H1 (cell line): ENCODE measurements at regions not wholly inside any gene's neighbourhood (a gene's known extent, or its start where the extent isn't known, plus 50 kb on each side); places are given as distances from the start of the nearest gene placed in this dataset.

Experiments
- CBX8 ChIP-seq: fragments of 300-800, 300-1000 bp; sonication (generic); IDR thresholded peaks from 2 replicates; pipeline ENCODE4 v1.7.1; 2016; ENCODE audit warnings: low read depth, low read length, borderline replicate concordance
- EZH2 ChIP-seq: fragments of 200-600 bp; sonication (generic); IDR thresholded peaks from 2 replicates; pipeline ENCODE4 v1.7.1; 2012; ENCODE audit warnings: low read depth, mild to moderate bottlenecking, moderate library complexity, low read length, inconsistent platforms; ENCODE audit not compliant: severe bottlenecking
- HDAC2 ChIP-seq, 2 experiments: fragments of 300-600 bp in 1 of 2; sonication (generic) in 1 of 2; IDR thresholded peaks; 2 replicates each; pipeline ENCODE4 v1.6.1; 2011 to 2012; ENCODE audit warnings: low read depth in 2 of 2, low read length in 2 of 2, mild to moderate bottlenecking in 2 of 2, moderate library complexity in 2 of 2, borderline replicate concordance in 1 of 2, inconsistent platforms in 1 of 2
- POLR2A ChIP-seq, 2 experiments: IDR thresholded peaks; 1 replicate in 1 of 2; 2 replicates in 1 of 2; pipeline ENCODE4 v1.6.1; 2011; ENCODE audit warnings: low read depth in 2 of 2, low read length in 2 of 2, mild to moderate bottlenecking in 2 of 2; ENCODE audit errors: control extremely low read depth in 1 of 2
- RAD21 ChIP-seq, 2 experiments: IDR thresholded peaks in 1 of 2; conservative IDR thresholded peaks in 1 of 2; 2 replicates each; pipeline ENCODE4 v1.6.1; 2011; ENCODE audit warnings: low read depth in 2 of 2, low read length in 2 of 2, improper control_type of control experiment in 1 of 2, inconsistent platforms in 1 of 2, mild to moderate bottlenecking in 1 of 2, moderate library complexity in 1 of 2
- TF ChIP-seq, protein P1 (sequence below): fragments of 300-600 bp; sonication (generic); IDR thresholded peaks from 2 replicates; pipeline ENCODE4 v1.7.1; 2012; ENCODE audit warnings: low read length, moderate library complexity, mild to moderate bottlenecking, inconsistent platforms; ENCODE audit not compliant: insufficient replicate concordance
- TF ChIP-seq, protein P2 (sequence below): IDR thresholded peaks from 2 replicates; pipeline ENCODE4 v1.6.1; 2012; ENCODE audit warnings: low read length, inconsistent platforms
- TF ChIP-seq, protein P3 (sequence below): IDR thresholded peaks from 2 replicates; pipeline ENCODE4 v1.6.1; 2011; ENCODE audit warnings: low read depth, mild to moderate bottlenecking, low read length; ENCODE audit not compliant: insufficient read depth

- TF ChIP-seq, protein P1, sequence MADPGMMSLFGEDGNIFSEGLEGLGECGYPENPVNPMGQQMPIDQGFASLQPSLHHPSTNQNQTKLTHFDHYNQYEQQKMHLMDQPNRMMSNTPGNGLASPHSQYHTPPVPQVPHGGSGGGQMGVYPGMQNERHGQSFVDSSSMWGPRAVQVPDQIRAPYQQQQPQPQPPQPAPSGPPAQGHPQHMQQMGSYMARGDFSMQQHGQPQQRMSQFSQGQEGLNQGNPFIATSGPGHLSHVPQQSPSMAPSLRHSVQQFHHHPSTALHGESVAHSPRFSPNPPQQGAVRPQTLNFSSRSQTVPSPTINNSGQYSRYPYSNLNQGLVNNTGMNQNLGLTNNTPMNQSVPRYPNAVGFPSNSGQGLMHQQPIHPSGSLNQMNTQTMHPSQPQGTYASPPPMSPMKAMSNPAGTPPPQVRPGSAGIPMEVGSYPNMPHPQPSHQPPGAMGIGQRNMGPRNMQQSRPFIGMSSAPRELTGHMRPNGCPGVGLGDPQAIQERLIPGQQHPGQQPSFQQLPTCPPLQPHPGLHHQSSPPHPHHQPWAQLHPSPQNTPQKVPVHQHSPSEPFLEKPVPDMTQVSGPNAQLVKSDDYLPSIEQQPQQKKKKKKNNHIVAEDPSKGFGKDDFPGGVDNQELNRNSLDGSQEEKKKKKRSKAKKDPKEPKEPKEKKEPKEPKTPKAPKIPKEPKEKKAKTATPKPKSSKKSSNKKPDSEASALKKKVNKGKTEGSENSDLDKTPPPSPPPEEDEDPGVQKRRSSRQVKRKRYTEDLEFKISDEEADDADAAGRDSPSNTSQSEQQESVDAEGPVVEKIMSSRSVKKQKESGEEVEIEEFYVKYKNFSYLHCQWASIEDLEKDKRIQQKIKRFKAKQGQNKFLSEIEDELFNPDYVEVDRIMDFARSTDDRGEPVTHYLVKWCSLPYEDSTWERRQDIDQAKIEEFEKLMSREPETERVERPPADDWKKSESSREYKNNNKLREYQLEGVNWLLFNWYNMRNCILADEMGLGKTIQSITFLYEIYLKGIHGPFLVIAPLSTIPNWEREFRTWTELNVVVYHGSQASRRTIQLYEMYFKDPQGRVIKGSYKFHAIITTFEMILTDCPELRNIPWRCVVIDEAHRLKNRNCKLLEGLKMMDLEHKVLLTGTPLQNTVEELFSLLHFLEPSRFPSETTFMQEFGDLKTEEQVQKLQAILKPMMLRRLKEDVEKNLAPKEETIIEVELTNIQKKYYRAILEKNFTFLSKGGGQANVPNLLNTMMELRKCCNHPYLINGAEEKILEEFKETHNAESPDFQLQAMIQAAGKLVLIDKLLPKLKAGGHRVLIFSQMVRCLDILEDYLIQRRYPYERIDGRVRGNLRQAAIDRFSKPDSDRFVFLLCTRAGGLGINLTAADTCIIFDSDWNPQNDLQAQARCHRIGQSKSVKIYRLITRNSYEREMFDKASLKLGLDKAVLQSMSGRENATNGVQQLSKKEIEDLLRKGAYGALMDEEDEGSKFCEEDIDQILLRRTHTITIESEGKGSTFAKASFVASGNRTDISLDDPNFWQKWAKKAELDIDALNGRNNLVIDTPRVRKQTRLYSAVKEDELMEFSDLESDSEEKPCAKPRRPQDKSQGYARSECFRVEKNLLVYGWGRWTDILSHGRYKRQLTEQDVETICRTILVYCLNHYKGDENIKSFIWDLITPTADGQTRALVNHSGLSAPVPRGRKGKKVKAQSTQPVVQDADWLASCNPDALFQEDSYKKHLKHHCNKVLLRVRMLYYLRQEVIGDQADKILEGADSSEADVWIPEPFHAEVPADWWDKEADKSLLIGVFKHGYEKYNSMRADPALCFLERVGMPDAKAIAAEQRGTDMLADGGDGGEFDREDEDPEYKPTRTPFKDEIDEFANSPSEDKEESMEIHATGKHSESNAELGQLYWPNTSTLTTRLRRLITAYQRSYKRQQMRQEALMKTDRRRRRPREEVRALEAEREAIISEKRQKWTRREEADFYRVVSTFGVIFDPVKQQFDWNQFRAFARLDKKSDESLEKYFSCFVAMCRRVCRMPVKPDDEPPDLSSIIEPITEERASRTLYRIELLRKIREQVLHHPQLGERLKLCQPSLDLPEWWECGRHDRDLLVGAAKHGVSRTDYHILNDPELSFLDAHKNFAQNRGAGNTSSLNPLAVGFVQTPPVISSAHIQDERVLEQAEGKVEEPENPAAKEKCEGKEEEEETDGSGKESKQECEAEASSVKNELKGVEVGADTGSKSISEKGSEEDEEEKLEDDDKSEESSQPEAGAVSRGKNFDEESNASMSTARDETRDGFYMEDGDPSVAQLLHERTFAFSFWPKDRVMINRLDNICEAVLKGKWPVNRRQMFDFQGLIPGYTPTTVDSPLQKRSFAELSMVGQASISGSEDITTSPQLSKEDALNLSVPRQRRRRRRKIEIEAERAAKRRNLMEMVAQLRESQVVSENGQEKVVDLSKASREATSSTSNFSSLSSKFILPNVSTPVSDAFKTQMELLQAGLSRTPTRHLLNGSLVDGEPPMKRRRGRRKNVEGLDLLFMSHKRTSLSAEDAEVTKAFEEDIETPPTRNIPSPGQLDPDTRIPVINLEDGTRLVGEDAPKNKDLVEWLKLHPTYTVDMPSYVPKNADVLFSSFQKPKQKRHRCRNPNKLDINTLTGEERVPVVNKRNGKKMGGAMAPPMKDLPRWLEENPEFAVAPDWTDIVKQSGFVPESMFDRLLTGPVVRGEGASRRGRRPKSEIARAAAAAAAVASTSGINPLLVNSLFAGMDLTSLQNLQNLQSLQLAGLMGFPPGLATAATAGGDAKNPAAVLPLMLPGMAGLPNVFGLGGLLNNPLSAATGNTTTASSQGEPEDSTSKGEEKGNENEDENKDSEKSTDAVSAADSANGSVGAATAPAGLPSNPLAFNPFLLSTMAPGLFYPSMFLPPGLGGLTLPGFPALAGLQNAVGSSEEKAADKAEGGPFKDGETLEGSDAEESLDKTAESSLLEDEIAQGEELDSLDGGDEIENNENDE = no peak
- TF ChIP-seq EZH2 (no peak), HDAC2 (IDR thresholded peaks at IDR 0.05; ENCODE audit: borderline replicate concordance in 1 of 2, low read depth in 2 of 2, low read length in 2 of 2) (no peak), RAD21 (IDR thresholded peaks at IDR 0.05 in 1 of 2, conservative IDR thresholded peaks at IDR 0.05 in 1 of 2; ENCODE audit: low read depth in 2 of 2, low read length in 2 of 2) (no peak), POLR2A (IDR thresholded peaks at IDR 0.05; ENCODE audit: control extremely low read depth in 1 of 2, low read depth in 2 of 2, low read length in 2 of 2) (no peak), CBX8 (no peak)
- TF ChIP-seq, protein P2, sequence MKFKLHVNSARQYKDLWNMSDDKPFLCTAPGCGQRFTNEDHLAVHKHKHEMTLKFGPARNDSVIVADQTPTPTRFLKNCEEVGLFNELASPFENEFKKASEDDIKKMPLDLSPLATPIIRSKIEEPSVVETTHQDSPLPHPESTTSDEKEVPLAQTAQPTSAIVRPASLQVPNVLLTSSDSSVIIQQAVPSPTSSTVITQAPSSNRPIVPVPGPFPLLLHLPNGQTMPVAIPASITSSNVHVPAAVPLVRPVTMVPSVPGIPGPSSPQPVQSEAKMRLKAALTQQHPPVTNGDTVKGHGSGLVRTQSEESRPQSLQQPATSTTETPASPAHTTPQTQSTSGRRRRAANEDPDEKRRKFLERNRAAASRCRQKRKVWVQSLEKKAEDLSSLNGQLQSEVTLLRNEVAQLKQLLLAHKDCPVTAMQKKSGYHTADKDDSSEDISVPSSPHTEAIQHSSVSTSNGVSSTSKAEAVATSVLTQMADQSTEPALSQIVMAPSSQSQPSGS = no peak
- TF ChIP-seq, protein P3, sequence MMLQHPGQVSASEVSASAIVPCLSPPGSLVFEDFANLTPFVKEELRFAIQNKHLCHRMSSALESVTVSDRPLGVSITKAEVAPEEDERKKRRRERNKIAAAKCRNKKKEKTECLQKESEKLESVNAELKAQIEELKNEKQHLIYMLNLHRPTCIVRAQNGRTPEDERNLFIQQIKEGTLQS = no peak
Measured at GRCh38 chr4:126734465-126734864, 898.3 kb upstream of the INTU start (continued).
